ENCODE measurements at regions not wholly inside any gene's neighbourhood (a gene's known extent, or its start where the extent isn't known, plus 50 kb on each side); places are given as distances from the start of the nearest gene placed in this dataset.

DNA sequence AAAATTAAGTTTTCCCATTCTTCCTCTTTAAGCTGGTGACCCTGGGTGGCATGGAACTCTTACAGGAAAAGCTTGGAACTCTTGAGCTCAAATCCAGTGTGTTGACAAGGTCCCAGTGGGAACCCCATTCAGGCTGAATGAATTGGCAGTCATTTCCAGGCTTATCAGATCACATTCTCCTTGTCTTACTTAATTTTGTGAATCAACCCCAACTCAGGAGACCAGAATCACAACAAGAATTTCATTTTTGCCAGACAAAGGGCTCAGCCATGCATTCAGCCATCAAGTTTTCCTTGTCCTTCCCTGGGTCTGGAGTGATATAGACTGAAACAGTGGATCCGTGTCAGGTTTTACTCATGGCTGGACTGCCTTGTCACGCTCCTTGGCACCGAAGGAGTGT lies 92.1 kb upstream of the EEF1E1 start:
- no peak overlapping the region for H3K27ac ChIP-seq (ENCODE audit: low read depth in 2 of 2, low read length in 1 of 2)
- H3K4me1 ChIP-seq (ENCODE audit: control insufficient read depth in 1 of 2, insufficient read depth in 2 of 2, low read depth in 1 of 2, low read length in 1 of 2) = no peaks in the 10 kb centered on the region
- no peaks in the 10 kb centered on the region for H3K9me2 ChIP-seq
- H3K9ac ChIP-seq = no peak overlapping the region
- TF ChIP-seq RCOR1 (IDR thresholded peaks at IDR 0.05; ENCODE audit: low read length) (no peak), TAF1 (IDR thresholded peaks at IDR 0.05; ENCODE audit: borderline replicate concordance, low read depth, low read length) (no peak), ELF1 (IDR thresholded peaks at IDR 0.05) (no peak), USF2 (IDR thresholded peaks at IDR 0.05; ENCODE audit: borderline replicate concordance, low read depth, low read length) (no peak), MXI1 (IDR thresholded peaks at IDR 0.05; ENCODE audit: low read depth, low read length) (no peak), RAD21 (IDR thresholded peaks at IDR 0.05; ENCODE audit: low read length) (no peak), MEF2A (IDR thresholded peaks at IDR 0.05; ENCODE audit: borderline replicate concordance, low read depth) (no peak), CTCF (IDR thresholded peaks at IDR 0.05) (no peak)
- TF ChIP-seq, protein P1, sequence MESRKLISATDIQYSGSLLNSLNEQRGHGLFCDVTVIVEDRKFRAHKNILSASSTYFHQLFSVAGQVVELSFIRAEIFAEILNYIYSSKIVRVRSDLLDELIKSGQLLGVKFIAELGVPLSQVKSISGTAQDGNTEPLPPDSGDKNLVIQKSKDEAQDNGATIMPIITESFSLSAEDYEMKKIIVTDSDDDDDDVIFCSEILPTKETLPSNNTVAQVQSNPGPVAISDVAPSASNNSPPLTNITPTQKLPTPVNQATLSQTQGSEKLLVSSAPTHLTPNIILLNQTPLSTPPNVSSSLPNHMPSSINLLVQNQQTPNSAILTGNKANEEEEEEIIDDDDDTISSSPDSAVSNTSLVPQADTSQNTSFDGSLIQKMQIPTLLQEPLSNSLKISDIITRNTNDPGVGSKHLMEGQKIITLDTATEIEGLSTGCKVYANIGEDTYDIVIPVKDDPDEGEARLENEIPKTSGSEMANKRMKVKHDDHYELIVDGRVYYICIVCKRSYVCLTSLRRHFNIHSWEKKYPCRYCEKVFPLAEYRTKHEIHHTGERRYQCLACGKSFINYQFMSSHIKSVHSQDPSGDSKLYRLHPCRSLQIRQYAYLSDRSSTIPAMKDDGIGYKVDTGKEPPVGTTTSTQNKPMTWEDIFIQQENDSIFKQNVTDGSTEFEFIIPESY (IDR thresholded peaks at IDR 0.05; ENCODE audit: borderline replicate concordance, low read depth) = no peak
- H3K79me2 ChIP-seq (ENCODE audit: insufficient read depth) = no peaks in the 10 kb centered on the region
- H2AFZ ChIP-seq (ENCODE audit: low read depth) = no peak overlapping the region
- 30% methylated on average over 3 of the region's 3 CpGs for WGBS (ENCODE audit: low lambda C conversion rate)
- H3K4me2 ChIP-seq = no peak overlapping the region
- H3K9me3 ChIP-seq = no peaks in the 10 kb centered on the region
- H3K4me3 ChIP-seq (ENCODE audit: low read depth in 2 of 2, low read length in 1 of 2) = no peak overlapping the region
- no peaks in the 10 kb centered on the region for H3K27me3 ChIP-seq (ENCODE audit: insufficient read depth)
- no peaks in the 10 kb centered on the region for H4K20me1 ChIP-seq (ENCODE audit: insufficient read depth)
- no peak for DNase-seq
- no peaks in the 10 kb centered on the region for H3F3A ChIP-seq (replicated peaks; ENCODE audit: insufficient read depth)
- POLR2A ChIA-PET = no interaction called here
- CTCF ChIA-PET = interaction anchor here (0.8 to 1.7 kb wide), 3 partner anchors 25 to 719 kb away, joined by 3 to 11 read pairs (median 4); no protein-coding TSS in a partner anchor
- no peaks in the 10 kb centered on the region for H3K36me3 ChIP-seq (replicated peaks in 1 of 2; ENCODE audit: control insufficient read depth in 1 of 2, insufficient read depth in 2 of 2, low read length in 1 of 2)

GRCh38 chr6:8193541-8193940 lies 91.2 kb upstream of the EEF1E1 start:
- Histone ChIP-seq H3K27me3 (ENCODE audit: insufficient read depth) (no peaks in the 10 kb centered on the region), H3K4me2 (no peak overlapping the region), H3K9me2 (no peaks in the 10 kb centered on the region), H3K9ac (no peak overlapping the region), H3K36me3 (replicated peaks in 1 of 2; ENCODE audit: control insufficient read depth in 1 of 2, insufficient read depth in 2 of 2, low read length in 1 of 2) (no peaks in the 10 kb centered on the region), H3K27ac (ENCODE audit: low read depth in 2 of 2, low read length in 1 of 2) (no peak overlapping the region), H2AFZ (ENCODE audit: low read depth) (no peak overlapping the region), H3K4me3 (ENCODE audit: low read depth in 2 of 2, low read length in 1 of 2) (no peak overlapping the region), H3K4me1 (ENCODE audit: control insufficient read depth in 1 of 2, insufficient read depth in 2 of 2, low read depth in 1 of 2, low read length in 1 of 2) (no peaks in the 10 kb centered on the region), H3K79me2 (ENCODE audit: insufficient read depth) (no peaks in the 10 kb centered on the region), H3F3A (replicated peaks; ENCODE audit: insufficient read depth) (no peaks in the 10 kb centered on the region), H4K20me1 (ENCODE audit: insufficient read depth) (no peaks in the 10 kb centered on the region), H3K9me3 (no peaks in the 10 kb centered on the region)
- TF ChIP-seq CHD2 (IDR thresholded peaks at IDR 0.05; ENCODE audit: low read length, partially characterized antibody) (no peak), GATA2 (CRISPR knock-in tag; IDR thresholded peaks at IDR 0.05) (no peak), TCF12 (IDR thresholded peaks at IDR 0.05) (no peak), USF2 (IDR thresholded peaks at IDR 0.05; ENCODE audit: borderline replicate concordance, low read depth, low read length) (no peak), SIN3A (IDR thresholded peaks at IDR 0.05; ENCODE audit: borderline replicate concordance, low read depth, low read length) (no peak), TEAD4 (IDR thresholded peaks at IDR 0.05; ENCODE audit: borderline replicate concordance, insufficient read depth) (no peak), PBX3 (IDR thresholded peaks at IDR 0.05) (no peak), FOSL2 (IDR thresholded peaks at IDR 0.05; ENCODE audit: borderline replicate concordance, low read depth) (no peak), MEF2A (IDR thresholded peaks at IDR 0.05; ENCODE audit: borderline replicate concordance, low read depth) (no peak), FOXJ3 (CRISPR knock-in tag; IDR thresholded peaks at IDR 0.05) (no peak), CTCF (IDR thresholded peaks at IDR 0.05) (no peak), RXRA (IDR thresholded peaks at IDR 0.05; ENCODE audit: borderline replicate concordance, low read depth) (no peak), RCOR1 (IDR thresholded peaks at IDR 0.05; ENCODE audit: low read length) (no peak), POLR2AphosphoS5 (IDR thresholded peaks at IDR 0.05; ENCODE audit: low read depth, low read length) (no peak)
- 34% methylated on average over 4 of the region's 4 CpGs for WGBS (ENCODE audit: low lambda C conversion rate)
- no peak for DNase-seq
- CTCF ChIA-PET = interaction anchor here (1.7 kb wide), 2 partner anchors 26 to 62 kb away, joined by 4 to 11 read pairs; no protein-coding TSS in a partner anchor
- POLR2A ChIA-PET = no interaction called here
